ENCODE measurements at regions not wholly inside any gene's neighbourhood (a gene's known extent, or its start where the extent isn't known, plus 50 kb on each side); places are given as distances from the start of the nearest gene placed in this dataset.

GRCh38 chr2:223669453-223670225 lies 67.5 kb upstream of the SCG2 start:
- no peaks in the 10 kb centered on the region for H3K4me1 ChIP-seq
- H3K4me3 ChIP-seq, result no peak overlapping the region
- no peaks in the 10 kb centered on the region for H3K9me3 ChIP-seq
- no peak overlapping the region for H3K27ac ChIP-seq
- H3K27me3 ChIP-seq, result no peaks in the 10 kb centered on the region
- TF ChIP-seq POLR2A (IDR thresholded peaks at IDR 0.05), result no peak
- no peak for TF ChIP-seq CTCF (IDR thresholded peaks at IDR 0.05)
- no peak for TF ChIP-seq EP300 (IDR thresholded peaks at IDR 0.05)
- no peak for DNase-seq (ENCODE audit: low spot score in 2 of 2)
- WGBS, 2 donors, result 87 to 89% methylated on average over 8 of the region's 8 CpGs
- H3K36me3 ChIP-seq, result no peaks in the 10 kb centered on the region

- no peaks in the 10 kb centered on the region for H3K4me1 ChIP-seq
- no peak overlapping the region for H3K27ac ChIP-seq
- no peaks in the 10 kb centered on the region for H3K27me3 ChIP-seq
- no peak for TF ChIP-seq CTCF (IDR thresholded peaks at IDR 0.05)
- no peak for TF ChIP-seq POLR2A (IDR thresholded peaks at IDR 0.05)
- TF ChIP-seq EP300 (IDR thresholded peaks at IDR 0.05), result no peak
- 66 to 69% methylated on average over 5 of the region's 5 CpGs for WGBS, 2 donors
- H3K36me3 ChIP-seq, result no peaks in the 10 kb centered on the region
- H3K4me3 ChIP-seq, result no peak overlapping the region
- no peaks in the 10 kb centered on the region for H3K9me3 ChIP-seq
- DNase-seq (ENCODE audit: low spot score in 2 of 2), result no peak
Observed at GRCh38 chr2:223668302-223668998, 66.3 kb upstream of the SCG2 start.

GRCh38 chr2:223654384-223654915 lies 52.3 kb upstream of the SCG2 start:
- Histone ChIP-seq H3K9me3 (peaks cover 0 to 16% (median 0%) of the 10 kb centered on the region in 4 donors), H3K27me3 (no peaks in the 10 kb centered on the region), H3K4me3 (no peak overlapping the region), H3K27ac (no peak overlapping the region), H3K4me1 (no peaks in the 10 kb centered on the region), H3K36me3 (no peaks in the 10 kb centered on the region)
- WGBS, 2 donors, result 81 to 85% methylated on average over 6 of the region's 6 CpGs
- no peak for TF ChIP-seq CTCF (IDR thresholded peaks at IDR 0.05)
- TF ChIP-seq POLR2A (IDR thresholded peaks at IDR 0.05), result no peak
- no peak for TF ChIP-seq EP300 (IDR thresholded peaks at IDR 0.05)
- DNase-seq (ENCODE audit: low spot score in 2 of 2), result no peak

GRCh38 chr2:223652902-223653301 lies 50.7 kb upstream of the SCG2 start:
- Histone ChIP-seq H3K4me3 (no peak overlapping the region), H3K9me3 (peaks cover 0 to 5% (median 0%) of the 10 kb centered on the region in 4 donors), H3K27me3 (no peaks in the 10 kb centered on the region), H3K36me3 (no peaks in the 10 kb centered on the region), H3K4me1 (no peaks in the 10 kb centered on the region), H3K27ac (no peak overlapping the region)
- TF ChIP-seq CTCF (IDR thresholded peaks at IDR 0.05) (no peak), POLR2A (IDR thresholded peaks at IDR 0.05) (no peak), EP300 (IDR thresholded peaks at IDR 0.05) (no peak)
- WGBS, 2 donors, result 70 to 79% methylated on average over 1 of the region's 1 CpG
- DNase-seq (ENCODE audit: low spot score in 2 of 2), result no peak

GRCh38 chr2:223652122-223652521 lies 50.0 kb upstream of the SCG2 start:
- H3K9me3 ChIP-seq, result peaks cover 0 to 5% (median 0%) of the 10 kb centered on the region in 4 donors
- TF ChIP-seq CTCF (IDR thresholded peaks at IDR 0.05), result no peak
- TF ChIP-seq POLR2A (IDR thresholded peaks at IDR 0.05), result no peak
- no peak for TF ChIP-seq EP300 (IDR thresholded peaks at IDR 0.05)
- no peaks in the 10 kb centered on the region for H3K36me3 ChIP-seq
- 86 to 95% methylated on average over 1 of the region's 1 CpG for WGBS, 2 donors
- no peak overlapping the region for H3K27ac ChIP-seq
- H3K4me3 ChIP-seq, result no peak overlapping the region
- DNase-seq (ENCODE audit: low spot score in 2 of 2), result no peak
- H3K4me1 ChIP-seq, result no peaks in the 10 kb centered on the region
- no peaks in the 10 kb centered on the region for H3K27me3 ChIP-seq
